ENCODE measurements at regions not wholly inside any gene's neighbourhood (a gene's known extent, or its start where the extent isn't known, plus 50 kb on each side); places are given as distances from the start of the nearest gene placed in this dataset.

DNA sequence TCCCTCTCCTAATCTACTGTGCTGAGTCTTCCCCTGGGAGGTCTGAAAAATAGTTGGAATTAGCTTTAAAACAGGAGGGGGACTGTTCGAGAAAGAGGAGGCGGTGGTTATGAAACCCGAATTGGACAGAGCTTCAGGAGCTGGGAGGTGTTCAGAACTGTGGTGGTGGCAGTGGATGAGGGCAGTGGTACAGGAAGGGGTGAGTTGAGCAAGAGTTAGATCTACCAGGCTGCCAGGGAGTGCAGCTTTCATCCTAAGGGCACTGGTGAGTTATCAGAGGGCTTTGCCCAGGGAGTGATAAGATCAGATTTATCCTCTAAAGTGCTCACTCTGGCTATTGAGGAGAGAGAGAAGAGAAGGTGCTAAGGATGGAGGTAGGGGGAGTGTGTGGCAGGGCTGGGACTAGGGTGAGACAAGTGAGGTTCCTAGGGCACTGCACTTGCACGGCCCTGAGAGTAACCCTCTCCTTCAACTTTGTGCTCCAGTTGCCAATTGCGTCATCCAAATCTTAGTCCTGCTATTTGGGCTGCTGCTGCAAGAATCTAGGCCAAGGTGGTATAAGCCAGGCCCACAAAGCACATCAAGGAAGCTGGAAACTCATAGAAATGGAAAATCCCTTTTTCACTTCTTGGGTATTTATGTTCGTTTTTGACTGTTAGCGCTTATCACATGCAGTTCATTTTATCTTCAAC, 540.3 kb downstream of the XYLT1 start:
- TF ChIP-seq, protein P1, sequence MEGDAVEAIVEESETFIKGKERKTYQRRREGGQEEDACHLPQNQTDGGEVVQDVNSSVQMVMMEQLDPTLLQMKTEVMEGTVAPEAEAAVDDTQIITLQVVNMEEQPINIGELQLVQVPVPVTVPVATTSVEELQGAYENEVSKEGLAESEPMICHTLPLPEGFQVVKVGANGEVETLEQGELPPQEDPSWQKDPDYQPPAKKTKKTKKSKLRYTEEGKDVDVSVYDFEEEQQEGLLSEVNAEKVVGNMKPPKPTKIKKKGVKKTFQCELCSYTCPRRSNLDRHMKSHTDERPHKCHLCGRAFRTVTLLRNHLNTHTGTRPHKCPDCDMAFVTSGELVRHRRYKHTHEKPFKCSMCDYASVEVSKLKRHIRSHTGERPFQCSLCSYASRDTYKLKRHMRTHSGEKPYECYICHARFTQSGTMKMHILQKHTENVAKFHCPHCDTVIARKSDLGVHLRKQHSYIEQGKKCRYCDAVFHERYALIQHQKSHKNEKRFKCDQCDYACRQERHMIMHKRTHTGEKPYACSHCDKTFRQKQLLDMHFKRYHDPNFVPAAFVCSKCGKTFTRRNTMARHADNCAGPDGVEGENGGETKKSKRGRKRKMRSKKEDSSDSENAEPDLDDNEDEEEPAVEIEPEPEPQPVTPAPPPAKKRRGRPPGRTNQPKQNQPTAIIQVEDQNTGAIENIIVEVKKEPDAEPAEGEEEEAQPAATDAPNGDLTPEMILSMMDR (IDR thresholded peaks at IDR 0.05; ENCODE audit: low read depth, low read length, poor library complexity, severe bottlenecking) = no peak
- no peak for TF ChIP-seq EZH2phosphoT487 (IDR thresholded peaks at IDR 0.05; ENCODE audit: borderline replicate concordance, low read length)

Data from DOHH2 (cell line).